ENCODE measurements at regions not wholly inside any gene's neighbourhood (a gene's known extent, or its start where the extent isn't known, plus 50 kb on each side); places are given as distances from the start of the nearest gene placed in this dataset.

DNA sequence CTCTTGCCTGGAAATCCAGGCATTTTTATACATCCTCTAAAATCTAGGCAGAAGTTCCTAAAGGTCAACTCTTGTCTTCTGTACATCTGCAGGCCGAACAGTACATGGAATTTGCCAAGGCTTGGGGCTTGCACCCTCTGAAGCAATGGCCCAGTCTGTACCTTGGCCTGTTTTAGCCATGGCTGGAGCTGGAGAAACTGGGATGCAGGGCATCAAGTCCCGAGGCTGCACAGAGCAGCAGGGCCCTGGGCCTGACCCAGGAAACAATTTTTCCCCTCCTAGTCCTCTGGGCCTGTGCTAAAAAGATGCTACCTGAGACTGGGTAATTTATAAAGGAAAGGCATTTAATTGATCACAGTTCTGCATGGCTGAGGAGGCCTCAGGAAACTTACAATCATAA lies 520.8 kb upstream of the MIR17HG start:
- TF ChIP-seq, protein P1, sequence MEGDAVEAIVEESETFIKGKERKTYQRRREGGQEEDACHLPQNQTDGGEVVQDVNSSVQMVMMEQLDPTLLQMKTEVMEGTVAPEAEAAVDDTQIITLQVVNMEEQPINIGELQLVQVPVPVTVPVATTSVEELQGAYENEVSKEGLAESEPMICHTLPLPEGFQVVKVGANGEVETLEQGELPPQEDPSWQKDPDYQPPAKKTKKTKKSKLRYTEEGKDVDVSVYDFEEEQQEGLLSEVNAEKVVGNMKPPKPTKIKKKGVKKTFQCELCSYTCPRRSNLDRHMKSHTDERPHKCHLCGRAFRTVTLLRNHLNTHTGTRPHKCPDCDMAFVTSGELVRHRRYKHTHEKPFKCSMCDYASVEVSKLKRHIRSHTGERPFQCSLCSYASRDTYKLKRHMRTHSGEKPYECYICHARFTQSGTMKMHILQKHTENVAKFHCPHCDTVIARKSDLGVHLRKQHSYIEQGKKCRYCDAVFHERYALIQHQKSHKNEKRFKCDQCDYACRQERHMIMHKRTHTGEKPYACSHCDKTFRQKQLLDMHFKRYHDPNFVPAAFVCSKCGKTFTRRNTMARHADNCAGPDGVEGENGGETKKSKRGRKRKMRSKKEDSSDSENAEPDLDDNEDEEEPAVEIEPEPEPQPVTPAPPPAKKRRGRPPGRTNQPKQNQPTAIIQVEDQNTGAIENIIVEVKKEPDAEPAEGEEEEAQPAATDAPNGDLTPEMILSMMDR (conservative IDR thresholded peaks at IDR 0.05) = no peak
- TF ChIP-seq EZH2 (IDR thresholded peaks at IDR 0.05; ENCODE audit: low read depth) = no peak
